ACC112 (cell line): ENCODE measurements at regions not wholly inside any gene's neighbourhood (a gene's known extent, or its start where the extent isn't known, plus 50 kb on each side); places are given as distances from the start of the nearest gene placed in this dataset.
A peak's percentile ranks its signal among the peaks of the same experiment; 100 is the strongest.

Experiments used
- H2AFZ ChIP-seq: fragments of 200-600 bp; sonication (generic); one replicate; pipeline ENCODE4 v1.6.0; 2017; ENCODE audit warnings: antibody characterized with exemption, low read length; ENCODE audit not compliant: unreplicated experiment
- H3K27ac ChIP-seq: fragments of 200-600 bp; sonication (generic); 2 replicates; pipeline ENCODE4 v1.5.1; 2014; ENCODE audit warnings: low read depth, mild to moderate bottlenecking, antibody characterized with exemption, low read length, moderate library complexity
- H3K27me3 ChIP-seq: fragments of 200-600 bp; sonication (generic); 2 replicates; pipeline ENCODE4 v1.6.1; 2014; ENCODE audit warnings: mild to moderate bottlenecking, antibody characterized with exemption, low read length, moderate library complexity, mixed read lengths; ENCODE audit not compliant: insufficient read depth
- H3K36me3 ChIP-seq: fragments of 200-600 bp; sonication (generic); 2 replicates; pipeline ENCODE4 v1.6.1; 2016; ENCODE audit warnings: mild to moderate bottlenecking, antibody characterized with exemption, low read length, moderate library complexity, mixed read lengths; ENCODE audit not compliant: insufficient read depth
- H3K4me1 ChIP-seq: fragments of 200-600 bp; sonication (generic); one replicate; pipeline ENCODE4 v1.6.1; 2016; ENCODE audit warnings: low read length, mixed read lengths; ENCODE audit not compliant: insufficient read depth, unreplicated experiment, control insufficient read depth
- H3K4me3 ChIP-seq: fragments of 200-600 bp; sonication (generic); 2 replicates; pipeline ENCODE4 v1.5.1; 2014; ENCODE audit warnings: mild to moderate bottlenecking, low read depth, low read length
- H3K79me2 ChIP-seq: fragments of 200-600 bp; sonication (generic); one replicate; pipeline ENCODE4 v1.6.0; 2016; ENCODE audit warnings: low read length; ENCODE audit not compliant: control insufficient read depth, unreplicated experiment, insufficient read depth

GRCh38 chr6:127053032-127053874 is 65.2 kb upstream of the RSPO3 start:
- H3K36me3 ChIP-seq = no peaks in the 10 kb centered on the region
- H3K27me3 ChIP-seq = no peaks in the 10 kb centered on the region
- H3K27ac ChIP-seq = peak overlapping the region; percentile 79
- peaks cover 36% of the 10 kb centered on the region for H3K4me1 ChIP-seq
- H3K4me3 ChIP-seq = peak overlapping the region; percentile 18; the same call in 1 of the 2 replicates
- H3K79me2 ChIP-seq = no peaks in the 10 kb centered on the region
- peak overlapping the region; percentile 77 for H2AFZ ChIP-seq

DNA sequence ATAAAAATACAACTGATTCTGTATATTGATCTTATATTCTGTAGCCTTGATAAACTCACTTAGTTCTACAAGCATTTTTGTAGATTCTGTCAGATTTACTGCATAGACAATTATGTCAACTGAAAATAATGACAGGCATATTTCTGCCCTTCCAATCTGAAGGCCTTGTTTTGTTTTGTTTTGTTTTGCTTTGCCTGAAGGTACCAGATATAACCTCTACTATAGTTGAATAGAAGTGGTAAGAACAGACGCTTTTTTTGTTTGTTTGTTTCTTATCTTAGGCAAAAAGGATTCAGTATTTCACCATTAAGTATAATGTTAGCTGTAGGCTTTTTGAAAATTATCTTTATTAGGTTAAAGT is 64.6 kb upstream of the RSPO3 start:
- Histone ChIP-seq H3K4me1 (peaks cover 42% of the 10 kb centered on the region), H3K27ac (peak overlapping the region; percentile 79), H3K36me3 (no peaks in the 10 kb centered on the region), H3K27me3 (no peaks in the 10 kb centered on the region), H2AFZ (peak overlapping the region; percentile 77), H3K79me2 (no peaks in the 10 kb centered on the region), H3K4me3 (no peak overlapping the region)

DNA sequence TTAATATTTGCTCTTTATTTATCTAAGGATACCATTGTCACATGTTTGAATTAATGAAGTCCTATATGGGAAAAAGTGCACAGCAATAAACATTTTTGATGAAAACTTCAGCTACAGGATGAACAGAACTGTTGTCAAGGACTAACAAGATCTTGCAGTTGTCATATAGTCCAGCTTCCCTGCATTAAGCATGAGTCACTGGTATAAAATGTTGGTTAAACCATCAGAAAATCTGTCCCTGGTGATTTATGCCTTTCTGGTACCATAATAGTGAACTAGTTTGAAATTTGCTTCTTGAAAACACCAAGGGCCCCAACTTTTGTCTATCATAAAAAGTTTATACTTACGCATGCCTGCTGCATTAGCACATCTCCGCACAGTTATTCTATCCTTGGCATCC is 60.4 kb upstream of the RSPO3 start:
- 0 out of 2 replicates have a peak overlapping the region, but pooled peaks have one; percentile 14 for H3K27ac ChIP-seq
- H3K36me3 ChIP-seq = no peaks in the 10 kb centered on the region
- no peak overlapping the region for H3K4me3 ChIP-seq
- H3K79me2 ChIP-seq = no peaks in the 10 kb centered on the region
- H3K4me1 ChIP-seq = peaks cover 32% of the 10 kb centered on the region
- H3K27me3 ChIP-seq = no peaks in the 10 kb centered on the region
- H2AFZ ChIP-seq = no peak overlapping the region

DNA sequence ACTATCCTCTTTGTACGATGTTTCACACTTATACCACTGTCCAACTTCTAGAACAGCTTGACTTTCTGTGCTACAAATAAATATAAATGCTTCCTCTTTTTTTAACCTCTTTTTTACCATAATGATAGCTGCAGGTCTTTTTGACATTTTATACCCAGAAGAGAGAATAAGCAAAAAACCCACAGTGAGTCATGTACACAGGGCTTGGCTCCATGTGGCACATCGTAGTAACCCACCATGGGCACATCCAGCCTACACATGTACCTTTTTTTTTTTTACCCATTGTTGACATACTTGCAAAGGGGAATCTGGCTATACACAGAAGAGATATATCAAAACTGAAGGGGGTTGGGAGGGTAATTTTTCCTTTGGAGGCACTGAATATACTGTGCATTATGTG is 59.5 kb upstream of the RSPO3 start:
- no peaks in the 10 kb centered on the region for H3K79me2 ChIP-seq

More for the DNA sequence above, 59.5 kb upstream of the RSPO3 start:
- no peak overlapping the region for H3K4me3 ChIP-seq
- no peaks in the 10 kb centered on the region for H3K27me3 ChIP-seq
- H3K36me3 ChIP-seq = no peaks in the 10 kb centered on the region
- no peak overlapping the region for H2AFZ ChIP-seq
- H3K4me1 ChIP-seq = peaks cover 25% of the 10 kb centered on the region
- H3K27ac ChIP-seq = no peak overlapping the region
